ENCODE measurements at regions not wholly inside any gene's neighbourhood (a gene's known extent, or its start where the extent isn't known, plus 50 kb on each side); places are given as distances from the start of the nearest gene placed in this dataset.

DNA sequence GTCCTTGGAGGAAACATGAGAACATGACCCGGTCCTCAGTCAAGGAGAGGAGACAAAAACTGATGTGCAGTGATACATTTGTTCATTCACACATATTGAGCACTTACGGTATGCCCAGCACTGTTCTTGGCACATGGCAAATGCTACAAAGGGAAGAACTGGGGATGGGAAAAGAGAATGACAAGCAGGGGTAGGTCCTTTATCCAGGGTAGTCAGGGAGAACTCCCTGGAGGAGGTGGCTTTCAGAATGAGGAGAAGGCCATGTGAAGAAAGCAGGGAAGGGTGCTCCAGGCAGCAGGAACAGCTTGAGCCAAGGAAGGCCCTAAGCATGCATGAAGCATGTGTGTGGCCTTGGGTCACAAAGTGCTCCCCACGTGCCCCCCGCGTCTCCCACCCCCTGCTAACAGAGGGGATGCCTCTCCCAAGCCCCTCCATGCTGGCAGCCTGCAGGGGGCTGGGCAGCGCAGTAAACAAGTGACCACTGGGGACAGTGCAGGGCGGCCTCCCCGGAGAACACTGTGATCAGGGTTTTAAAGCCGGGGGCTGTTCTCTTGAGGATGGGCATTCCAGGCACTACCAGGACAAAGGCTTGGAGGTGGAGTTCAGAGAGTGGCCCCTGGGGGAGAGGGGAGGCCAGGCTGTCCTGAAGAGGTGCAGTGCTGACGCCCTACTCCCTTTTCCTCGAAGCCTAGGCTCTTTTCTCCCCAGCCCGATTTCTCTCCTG, 71.0 kb downstream of the PHETA1 start:
- TF ChIP-seq, protein P1, sequence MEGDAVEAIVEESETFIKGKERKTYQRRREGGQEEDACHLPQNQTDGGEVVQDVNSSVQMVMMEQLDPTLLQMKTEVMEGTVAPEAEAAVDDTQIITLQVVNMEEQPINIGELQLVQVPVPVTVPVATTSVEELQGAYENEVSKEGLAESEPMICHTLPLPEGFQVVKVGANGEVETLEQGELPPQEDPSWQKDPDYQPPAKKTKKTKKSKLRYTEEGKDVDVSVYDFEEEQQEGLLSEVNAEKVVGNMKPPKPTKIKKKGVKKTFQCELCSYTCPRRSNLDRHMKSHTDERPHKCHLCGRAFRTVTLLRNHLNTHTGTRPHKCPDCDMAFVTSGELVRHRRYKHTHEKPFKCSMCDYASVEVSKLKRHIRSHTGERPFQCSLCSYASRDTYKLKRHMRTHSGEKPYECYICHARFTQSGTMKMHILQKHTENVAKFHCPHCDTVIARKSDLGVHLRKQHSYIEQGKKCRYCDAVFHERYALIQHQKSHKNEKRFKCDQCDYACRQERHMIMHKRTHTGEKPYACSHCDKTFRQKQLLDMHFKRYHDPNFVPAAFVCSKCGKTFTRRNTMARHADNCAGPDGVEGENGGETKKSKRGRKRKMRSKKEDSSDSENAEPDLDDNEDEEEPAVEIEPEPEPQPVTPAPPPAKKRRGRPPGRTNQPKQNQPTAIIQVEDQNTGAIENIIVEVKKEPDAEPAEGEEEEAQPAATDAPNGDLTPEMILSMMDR (conservative IDR thresholded peaks at IDR 0.05; ENCODE audit: control insufficient read depth, insufficient read depth, low read depth, low read length), result no peak
- DNase-seq (ENCODE audit: low read depth), result no peak
- no peak overlapping the region for H3K4me3 ChIP-seq (ENCODE audit: control insufficient read depth, low read depth, low read length)

- TF ChIP-seq, protein P1 (conservative IDR thresholded peaks at IDR 0.05; ENCODE audit: control insufficient read depth, insufficient read depth, low read depth, low read length), result no peak
- no peak for DNase-seq (ENCODE audit: low read depth)
- H3K4me3 ChIP-seq (ENCODE audit: control insufficient read depth, low read depth, low read length), result no peak overlapping the region
Measured at GRCh38 chr12:111296906-111297463, 71.9 kb downstream of the PHETA1 start.

- DNase-seq (ENCODE audit: low read depth), result no peak
- TF ChIP-seq, protein P1 (conservative IDR thresholded peaks at IDR 0.05; ENCODE audit: control insufficient read depth, insufficient read depth, low read depth, low read length), result no peak
- H3K4me3 ChIP-seq (ENCODE audit: control insufficient read depth, low read depth, low read length), result no peak overlapping the region
Measured at GRCh38 chr12:111295176-111295575, 73.7 kb downstream of the PHETA1 start.

GRCh38 chr12:111293266-111294009, 75.5 kb downstream of the PHETA1 start:
- no peak overlapping the region for H3K4me3 ChIP-seq (ENCODE audit: control insufficient read depth, low read depth, low read length)
- TF ChIP-seq, protein P1 (conservative IDR thresholded peaks at IDR 0.05; ENCODE audit: control insufficient read depth, insufficient read depth, low read depth, low read length), result no peak
- no peak for DNase-seq (ENCODE audit: low read depth)

DNA sequence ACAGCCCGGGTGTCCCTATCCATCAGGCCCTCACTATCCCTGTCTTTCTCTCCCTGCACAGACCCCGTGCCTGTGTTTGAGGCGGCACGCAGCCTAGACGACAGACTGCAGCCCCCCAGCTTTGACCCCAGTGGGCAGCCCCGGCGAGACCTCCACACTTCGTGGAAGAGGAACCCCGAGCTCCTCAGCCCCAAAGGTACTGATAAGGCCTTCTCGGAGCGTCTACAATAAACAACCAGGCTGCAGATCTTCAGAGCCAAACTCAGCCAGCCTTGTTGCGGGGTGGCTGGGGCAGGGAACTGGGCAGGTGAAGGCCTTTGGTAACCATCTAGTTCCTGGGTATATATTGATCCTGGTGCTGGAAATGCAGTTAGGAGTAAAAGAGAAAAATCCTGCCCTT, 77.5 kb downstream of the PHETA1 start:
- TF ChIP-seq, protein P1 (conservative IDR thresholded peaks at IDR 0.05; ENCODE audit: control insufficient read depth, insufficient read depth, low read depth, low read length), result no peak
- no peak for DNase-seq (ENCODE audit: low read depth)

DNA sequence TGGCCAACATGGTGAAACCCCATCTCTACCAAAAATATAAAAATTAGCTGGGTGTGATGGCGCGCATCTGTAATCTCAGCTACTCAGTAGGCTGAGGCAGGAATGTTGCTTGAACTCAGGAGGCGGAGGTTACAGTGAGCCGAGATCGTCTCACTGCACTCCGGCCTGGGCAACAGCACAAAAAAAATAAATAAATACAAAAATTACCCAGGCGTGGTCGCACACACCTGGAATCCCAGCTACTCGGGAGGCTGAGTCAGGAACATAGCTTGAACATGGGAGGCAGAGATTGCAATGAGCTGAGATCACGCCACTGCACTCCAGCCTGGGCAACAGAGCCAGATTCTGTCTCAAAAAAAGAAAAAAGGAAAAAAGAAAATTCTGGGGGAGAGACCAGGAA, 80.1 kb downstream of the PHETA1 start:
- no peak overlapping the region for H3K4me3 ChIP-seq (ENCODE audit: control insufficient read depth, low read depth, low read length)
- no peak for DNase-seq (ENCODE audit: low read depth)
- TF ChIP-seq, protein P1 (conservative IDR thresholded peaks at IDR 0.05; ENCODE audit: control insufficient read depth, insufficient read depth, low read depth, low read length), result no peak

More for the DNA sequence above, 77.5 kb downstream of the PHETA1 start:
- no peak overlapping the region for H3K4me3 ChIP-seq (ENCODE audit: control insufficient read depth, low read depth, low read length)
